ENCODE measurements at regions not wholly inside any gene's neighbourhood (a gene's known extent, or its start where the extent isn't known, plus 50 kb on each side); places are given as distances from the start of the nearest gene placed in this dataset.
"Not testable (repeated sequence)": the region's sequence is repeated elsewhere in the genome, so short reads cannot be mapped to it uniquely, and the experiment has no call there.

DNA sequence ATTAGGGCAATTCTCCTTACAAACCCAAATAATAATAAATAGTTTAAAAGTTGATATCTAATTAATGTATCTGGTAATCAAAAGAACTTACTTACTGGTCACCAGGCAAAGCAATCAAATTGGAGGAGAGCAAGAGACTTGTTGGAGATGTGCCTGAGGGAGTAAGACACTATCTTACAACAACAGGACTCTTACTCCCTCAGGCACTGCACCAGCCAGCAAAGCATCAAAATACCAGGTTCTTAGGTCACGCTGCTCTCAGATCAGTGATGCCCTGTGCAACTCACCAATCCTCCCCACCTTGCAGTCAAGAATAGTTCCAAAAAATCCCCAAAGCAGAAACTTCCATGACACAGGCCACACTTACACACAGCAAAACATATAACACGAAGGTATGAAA, 117.0 kb downstream of the PRR15 start:
- H3K27me3 ChIP-seq; H3K4me3 ChIP-seq; H3K27ac ChIP-seq; intact Hi-C loops (cut with DNase I; ENCODE audit: low total_unique reads); DNase-seq; H3K4me1 ChIP-seq; H3K36me3 ChIP-seq (ENCODE audit: low read depth, missing control alignments); H3K9me3 ChIP-seq: not testable (repeated sequence)
- WGBS, 2 donors: 77 to 80% methylated on average over 1 to 2 of the region's 2 CpGs

DNA sequence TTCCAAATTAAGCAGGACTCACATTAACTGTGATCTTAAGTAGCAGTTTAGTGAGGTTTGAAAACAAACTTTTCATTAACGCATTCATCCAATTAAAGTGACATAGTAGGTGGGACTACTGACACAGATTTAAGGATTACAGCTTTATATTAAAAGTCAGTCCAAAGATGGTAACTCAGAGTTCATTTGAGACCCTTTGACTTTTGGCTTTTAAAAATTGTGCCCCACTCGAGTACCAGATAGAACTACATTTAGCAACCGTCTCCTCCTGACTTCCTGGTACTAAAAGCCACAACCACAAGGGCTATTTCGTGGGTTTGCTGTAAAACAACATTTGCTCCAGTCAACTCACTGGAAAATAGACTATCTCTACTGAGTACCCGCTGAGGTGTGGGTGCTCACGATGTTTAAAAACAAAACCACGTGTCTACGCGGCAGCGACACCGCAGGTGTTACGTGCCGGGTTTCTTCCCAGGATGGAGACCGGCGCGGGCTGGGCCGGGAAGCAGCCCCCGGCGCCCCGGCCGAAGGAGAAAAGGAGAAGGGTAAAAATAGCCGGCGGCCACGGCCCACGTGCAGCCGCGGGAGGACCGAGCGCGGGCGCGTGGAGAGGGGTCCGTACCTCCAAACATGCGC, 120.6 kb downstream of the PRR15 start:
- Histone ChIP-seq H3K27ac (peak overlapping the region; percentile 86 to 98), H3K4me3 (peak overlapping the region; percentile 74 to 77)
- H3K9me3 ChIP-seq; H3K27me3 ChIP-seq; H3K36me3 ChIP-seq (ENCODE audit: low read depth, missing control alignments); intact Hi-C loops (cut with DNase I; ENCODE audit: low total_unique reads); DNase-seq; H3K4me1 ChIP-seq: not testable (repeated sequence)
- WGBS, 2 donors: 0 to 2% methylated on average over 11 to 34 of the region's 34 CpGs

DNA sequence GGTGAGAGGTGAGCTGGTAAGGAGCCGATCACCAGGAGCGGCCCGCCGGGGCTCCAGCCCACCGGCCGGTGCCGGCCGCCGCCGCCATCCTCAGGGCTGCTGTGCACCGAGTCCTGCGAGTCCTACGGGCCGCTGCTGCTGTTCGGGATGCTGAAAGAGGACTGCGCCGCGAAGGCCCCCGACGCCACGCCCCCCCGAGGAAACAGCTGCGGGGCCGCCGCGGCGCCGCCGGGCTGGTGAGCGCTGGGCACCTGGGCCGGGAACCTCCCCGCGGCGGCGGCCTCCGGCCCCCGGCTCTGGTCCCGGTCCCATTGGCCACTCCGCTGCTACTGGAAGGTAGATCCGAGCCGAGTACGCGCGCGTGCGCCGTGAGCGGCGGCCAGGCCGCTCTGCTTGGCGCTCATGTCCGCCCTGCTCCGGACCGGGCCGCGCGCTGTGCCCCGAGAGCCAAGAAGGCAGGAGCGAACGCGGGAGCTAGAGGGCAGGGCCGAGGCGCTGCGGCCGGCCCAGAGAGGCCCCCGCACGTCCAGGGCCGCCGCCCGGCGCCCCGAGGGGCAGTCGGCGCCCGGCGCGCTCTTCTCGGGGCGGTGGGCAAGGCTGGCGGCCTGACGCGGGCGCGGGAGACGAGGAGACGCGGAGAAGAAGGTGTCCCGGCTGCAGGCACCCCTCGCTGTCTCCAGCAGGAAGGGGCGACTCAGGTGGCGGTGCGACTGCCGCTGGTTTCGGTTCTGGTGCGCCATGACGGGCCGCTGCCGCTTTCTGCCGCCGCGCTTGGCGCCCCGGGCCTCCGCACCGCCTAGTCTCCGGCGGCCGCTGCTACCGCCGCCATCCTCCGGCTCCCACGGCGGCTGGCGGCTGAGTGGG, 121.3 kb upstream of the WIPF3 start:
- intact Hi-C loops (cut with DNase I; ENCODE audit: low total_unique reads): no loop called here
- peak; percentile 82 for DNase-seq
- Histone ChIP-seq H3K27ac (peak overlapping the region; percentile 86 to 98), H3K9me3 (no peaks in the 10 kb centered on the region), H3K36me3 (ENCODE audit: low read depth, missing control alignments) (no peaks in the 10 kb centered on the region), H3K4me1 (no peaks in the 10 kb centered on the region), H3K27me3 (no peaks in the 10 kb centered on the region), H3K4me3 (peak overlapping the region; percentile 74 to 77)
- 0 to 1% methylated on average over 4 to 44 of the region's 114 CpGs for WGBS, 2 donors
- TF ChIP-seq, protein P1, sequence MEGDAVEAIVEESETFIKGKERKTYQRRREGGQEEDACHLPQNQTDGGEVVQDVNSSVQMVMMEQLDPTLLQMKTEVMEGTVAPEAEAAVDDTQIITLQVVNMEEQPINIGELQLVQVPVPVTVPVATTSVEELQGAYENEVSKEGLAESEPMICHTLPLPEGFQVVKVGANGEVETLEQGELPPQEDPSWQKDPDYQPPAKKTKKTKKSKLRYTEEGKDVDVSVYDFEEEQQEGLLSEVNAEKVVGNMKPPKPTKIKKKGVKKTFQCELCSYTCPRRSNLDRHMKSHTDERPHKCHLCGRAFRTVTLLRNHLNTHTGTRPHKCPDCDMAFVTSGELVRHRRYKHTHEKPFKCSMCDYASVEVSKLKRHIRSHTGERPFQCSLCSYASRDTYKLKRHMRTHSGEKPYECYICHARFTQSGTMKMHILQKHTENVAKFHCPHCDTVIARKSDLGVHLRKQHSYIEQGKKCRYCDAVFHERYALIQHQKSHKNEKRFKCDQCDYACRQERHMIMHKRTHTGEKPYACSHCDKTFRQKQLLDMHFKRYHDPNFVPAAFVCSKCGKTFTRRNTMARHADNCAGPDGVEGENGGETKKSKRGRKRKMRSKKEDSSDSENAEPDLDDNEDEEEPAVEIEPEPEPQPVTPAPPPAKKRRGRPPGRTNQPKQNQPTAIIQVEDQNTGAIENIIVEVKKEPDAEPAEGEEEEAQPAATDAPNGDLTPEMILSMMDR (IDR thresholded peaks at IDR 0.05): no peak
- no peak for TF ChIP-seq POLR2A (IDR thresholded peaks at IDR 0.05)

DNA sequence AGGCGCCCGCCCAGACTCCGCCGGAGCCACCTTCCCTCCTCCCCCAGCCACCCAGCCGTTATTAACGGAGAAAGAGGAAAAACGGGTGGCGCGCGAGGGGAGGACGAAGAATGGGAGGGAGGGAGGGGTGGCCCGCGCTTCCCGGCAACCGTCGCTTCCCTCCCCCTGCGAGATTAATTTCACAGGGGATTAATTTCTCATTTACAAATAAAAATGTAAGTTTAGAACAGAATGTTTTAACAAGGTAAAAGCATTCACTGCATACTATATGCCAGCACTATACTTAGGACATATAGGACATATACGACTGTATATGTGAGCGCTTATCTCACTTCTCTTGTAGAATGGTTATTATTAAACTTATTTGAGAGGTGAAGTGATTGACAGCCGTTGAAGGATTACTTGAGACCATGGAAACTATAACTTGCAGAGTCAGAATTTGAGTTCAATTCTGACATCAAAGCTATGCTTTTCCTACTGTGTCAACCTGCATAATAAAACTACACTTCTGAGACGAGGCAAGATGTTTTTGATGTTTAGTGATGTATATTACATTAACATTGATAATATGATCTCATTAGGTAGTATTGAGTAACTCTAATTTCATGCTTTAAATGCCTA, 120.5 kb upstream of the WIPF3 start:
- H3K27me3 ChIP-seq; DNase-seq; H3K4me1 ChIP-seq; H3K9me3 ChIP-seq; intact Hi-C loops (cut with DNase I; ENCODE audit: low total_unique reads); H3K36me3 ChIP-seq (ENCODE audit: low read depth, missing control alignments): not testable (repeated sequence)
- peak overlapping the region; percentile 74 to 77 for H3K4me3 ChIP-seq
- WGBS, 2 donors: 2% methylated on average over 16 to 21 of the region's 21 CpGs
- H3K27ac ChIP-seq: peak overlapping the region; percentile 86 to 98

DNA sequence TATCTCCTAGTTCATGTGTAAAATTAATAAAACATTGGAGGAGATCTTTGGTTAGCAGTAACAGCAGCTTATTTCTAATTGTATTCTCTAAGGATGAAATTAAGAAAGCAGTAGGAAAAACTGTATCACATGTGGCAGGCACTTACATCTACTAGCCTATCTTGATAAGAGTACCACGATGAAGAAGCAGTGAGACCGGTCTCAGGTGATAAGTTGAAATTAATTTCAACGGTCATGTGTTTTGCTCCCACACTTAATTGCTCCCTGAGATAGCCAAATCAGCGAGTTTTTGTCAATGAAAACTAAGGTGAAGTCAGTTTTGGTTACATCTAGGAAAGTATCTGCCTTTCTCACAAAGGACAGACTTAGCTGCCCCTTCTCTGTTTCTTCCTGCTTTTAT, 115.8 kb upstream of the WIPF3 start:
- H3K27me3 ChIP-seq; H3K4me3 ChIP-seq; H3K4me1 ChIP-seq; H3K27ac ChIP-seq; H3K9me3 ChIP-seq; intact Hi-C loops (cut with DNase I; ENCODE audit: low total_unique reads); DNase-seq; H3K36me3 ChIP-seq (ENCODE audit: low read depth, missing control alignments): not testable (repeated sequence)
- WGBS, 2 donors: 78 to 81% methylated on average over 4 of the region's 4 CpGs

DNA sequence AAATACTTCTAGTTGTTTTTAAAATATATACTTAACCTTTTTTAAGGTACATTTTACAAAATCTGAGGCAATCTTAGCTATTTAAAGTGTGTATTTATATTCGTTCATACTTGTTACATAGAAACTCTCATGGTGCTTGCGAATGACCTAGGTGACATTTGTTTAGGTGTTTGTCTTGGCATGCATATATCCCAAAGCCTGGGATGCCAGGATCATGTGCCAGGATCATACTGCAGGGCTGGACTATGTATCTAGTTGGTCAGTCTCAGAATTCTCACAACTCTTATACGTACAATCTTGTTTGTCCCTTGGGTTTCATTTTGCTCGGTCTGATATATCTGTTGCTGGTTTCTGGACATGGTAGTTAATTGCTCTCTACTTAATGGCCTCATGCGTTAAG, 109.9 kb upstream of the WIPF3 start:
- H3K9me3 ChIP-seq; H3K4me3 ChIP-seq; DNase-seq; H3K27me3 ChIP-seq; H3K36me3 ChIP-seq (ENCODE audit: low read depth, missing control alignments); H3K27ac ChIP-seq; H3K4me1 ChIP-seq; intact Hi-C loops (cut with DNase I; ENCODE audit: low total_unique reads): not testable (repeated sequence)
- WGBS, 2 donors: 81 to 86% methylated on average over 5 of the region's 5 CpGs

DNA sequence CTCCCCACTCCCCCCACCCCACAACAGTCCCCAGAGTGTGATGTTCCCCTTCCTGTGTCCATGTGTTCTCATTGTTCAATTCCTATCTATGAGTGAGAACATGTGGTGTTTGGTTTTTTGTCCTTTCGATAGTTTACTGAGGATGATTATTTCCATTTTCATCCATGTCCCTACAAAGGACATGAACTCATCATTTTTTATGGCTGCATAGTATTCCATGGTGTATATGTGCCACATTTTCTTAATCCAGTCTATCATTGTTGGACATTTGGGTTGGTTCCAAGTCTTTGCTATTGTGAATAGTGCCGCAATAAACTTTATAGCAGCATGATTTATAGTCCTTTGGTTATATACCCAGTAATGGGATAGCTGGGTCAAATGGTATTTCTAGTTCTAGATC, 106.6 kb upstream of the WIPF3 start:
- WGBS, 2 donors: 96 to 98% methylated on average over 2 of the region's 2 CpGs
- H3K4me1 ChIP-seq; H3K4me3 ChIP-seq; H3K27me3 ChIP-seq; DNase-seq; H3K27ac ChIP-seq; intact Hi-C loops (cut with DNase I; ENCODE audit: low total_unique reads); H3K36me3 ChIP-seq (ENCODE audit: low read depth, missing control alignments); H3K9me3 ChIP-seq: not testable (repeated sequence)

DNA sequence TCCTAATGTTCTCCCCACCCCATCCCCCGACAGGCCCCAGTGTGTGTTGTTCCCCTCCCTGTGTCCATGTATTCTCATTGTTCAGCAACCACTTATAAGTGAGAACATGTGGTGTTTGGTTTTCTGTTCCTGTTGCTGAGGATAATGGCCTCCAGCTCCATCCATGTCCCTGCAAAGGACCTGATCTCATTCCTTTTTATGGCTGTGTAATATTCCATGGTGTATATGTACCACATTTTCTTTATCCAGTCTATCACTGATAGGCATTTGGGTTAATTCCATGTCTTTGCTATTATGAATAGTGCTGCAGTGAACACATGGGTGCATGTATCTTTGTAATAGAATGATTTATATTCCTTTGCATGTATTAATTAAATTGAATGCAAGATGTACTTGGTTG, 104.8 kb upstream of the WIPF3 start:
- H3K36me3 ChIP-seq (ENCODE audit: low read depth, missing control alignments); H3K27me3 ChIP-seq; H3K4me1 ChIP-seq; H3K4me3 ChIP-seq; H3K9me3 ChIP-seq; DNase-seq; H3K27ac ChIP-seq; intact Hi-C loops (cut with DNase I; ENCODE audit: low total_unique reads): not testable (repeated sequence)
- 93 to 95% methylated on average over 1 of the region's 1 CpG for WGBS, 2 donors

DNA sequence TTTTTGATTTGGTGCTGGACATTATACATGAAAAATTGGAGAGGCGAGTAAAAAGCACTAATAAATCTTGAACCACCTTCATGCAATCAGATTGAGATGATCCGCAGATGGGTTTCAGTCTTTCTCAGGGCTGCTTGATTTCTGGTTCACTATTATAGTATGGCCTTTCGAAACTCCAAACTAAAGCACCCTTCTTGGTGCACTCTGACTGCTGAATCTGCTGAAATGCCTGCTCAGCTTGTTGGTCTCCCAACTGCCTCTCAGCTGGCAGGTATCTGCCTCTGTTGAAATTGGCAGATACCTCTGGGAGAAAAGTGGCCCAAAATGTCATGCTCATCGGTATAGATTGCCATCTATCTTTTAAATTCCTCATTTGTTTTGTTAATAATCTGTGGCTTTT, 102.5 kb upstream of the WIPF3 start:
- H3K27me3 ChIP-seq; intact Hi-C loops (cut with DNase I; ENCODE audit: low total_unique reads); H3K4me3 ChIP-seq; H3K36me3 ChIP-seq (ENCODE audit: low read depth, missing control alignments); DNase-seq; H3K4me1 ChIP-seq; H3K27ac ChIP-seq; H3K9me3 ChIP-seq: not testable (repeated sequence)
- WGBS, 2 donors: 81 to 97% methylated on average over 4 of the region's 4 CpGs

DNA sequence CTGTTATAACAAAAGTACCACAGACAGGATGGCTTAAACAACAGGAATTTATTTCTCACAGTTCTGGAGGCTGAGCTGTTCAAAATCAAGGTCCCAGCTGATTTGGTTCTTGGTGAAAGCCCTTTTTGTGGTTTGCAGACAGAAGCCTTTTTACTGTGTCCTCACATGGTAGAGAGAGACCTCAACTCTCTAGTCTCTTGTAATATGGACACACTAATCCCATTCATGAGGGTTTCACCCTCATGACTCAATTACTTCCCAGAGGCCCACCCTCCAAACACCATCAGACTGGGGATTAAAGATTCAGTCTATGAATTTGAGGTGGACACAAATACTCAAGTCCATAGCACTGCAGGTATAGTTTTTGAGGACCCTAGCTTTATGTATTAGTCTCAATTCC, 97.3 kb upstream of the WIPF3 start:
- H3K4me1 ChIP-seq; H3K9me3 ChIP-seq; intact Hi-C loops (cut with DNase I; ENCODE audit: low total_unique reads); H3K27ac ChIP-seq; H3K27me3 ChIP-seq; H3K4me3 ChIP-seq; H3K36me3 ChIP-seq (ENCODE audit: low read depth, missing control alignments); DNase-seq: not testable (repeated sequence)

DNA sequence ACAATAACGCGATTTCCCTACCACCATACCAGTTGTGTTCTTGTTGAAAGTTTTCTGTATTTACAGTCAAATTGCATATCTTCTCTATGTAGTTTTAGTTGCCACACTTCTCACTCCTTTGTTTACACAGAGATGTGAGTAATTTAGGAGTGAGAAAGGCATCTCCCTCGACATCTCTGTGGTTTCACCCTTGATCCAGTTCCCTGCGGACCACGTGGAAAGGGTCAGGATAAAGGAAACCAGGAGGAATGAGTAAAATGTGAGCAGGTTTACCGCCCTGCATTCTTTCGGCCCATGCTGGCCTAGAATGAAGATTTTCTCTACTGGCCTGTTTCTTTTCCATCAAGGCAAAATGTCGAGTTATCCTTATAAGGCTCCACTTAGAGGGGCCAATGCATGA, 83.2 kb upstream of the WIPF3 start:
- intact Hi-C loops (cut with DNase I; ENCODE audit: low total_unique reads); H3K27me3 ChIP-seq; H3K27ac ChIP-seq; H3K4me3 ChIP-seq; H3K4me1 ChIP-seq; H3K36me3 ChIP-seq (ENCODE audit: low read depth, missing control alignments); DNase-seq; H3K9me3 ChIP-seq: not testable (repeated sequence)
- WGBS, 2 donors: 46 to 49% methylated on average over 8 of the region's 8 CpGs

Data from testis (tissue), 2 donors.